Breast epithelium (tissue), 3 donors: ENCODE measurements at regions not wholly inside any gene's neighbourhood (a gene's known extent, or its start where the extent isn't known, plus 50 kb on each side); places are given as distances from the start of the nearest gene placed in this dataset.

Experiments
- CTCF ChIP-seq, 3 donors: fragments of 450-650 bp; IDR thresholded peaks; one replicate each; pipeline ENCODE4 v1.5.1; 2016 to 2017; ENCODE audit warnings: antibody characterized with exemption in 3 of 3, mild to moderate bottlenecking in 3 of 3, moderate library complexity in 3 of 3
- POLR2AphosphoS5 ChIP-seq, 3 donors: sonication (generic); formaldehyde crosslinking; IDR thresholded peaks; one replicate each; pipeline ENCODE4 v1.6.1; 2017; ENCODE audit warnings: antibody characterized with exemption in 3 of 3

- no peak for TF ChIP-seq CTCF (IDR thresholded peaks at IDR 0.05)
- TF ChIP-seq POLR2AphosphoS5 (IDR thresholded peaks at IDR 0.05) = no peak
Observed at GRCh38 chr5:40217553-40217952, 462.2 kb upstream of the PTGER4 start.
